HEK293T (cell line): ENCODE measurements at regions not wholly inside any gene's neighbourhood (a gene's known extent, or its start where the extent isn't known, plus 50 kb on each side); places are given as distances from the start of the nearest gene placed in this dataset.
"Not testable (repeated sequence)": the region's sequence is repeated elsewhere in the genome, so short reads cannot be mapped to it uniquely, and the experiment has no call there.

Experiments
- CTCF ChIA-PET: fragments of 350-600 bp; formaldehyde crosslinking; extraction: SDS; loops from one replicate; lab custom pipeline; 2021; ENCODE audit warnings: antibody characterized with exemption, inconsistent platforms; lab: Yijun Ruan, JAX
- POLR2A ChIA-PET: fragments of 350-600 bp; formaldehyde crosslinking; extraction: SDS; loops from one replicate; lab custom pipeline; 2020; ENCODE audit warnings: antibody characterized with exemption, inconsistent platforms; lab: Yijun Ruan, JAX
- DNase-seq: peaks from one replicate; pipeline ENCODE4 v3.0.0; 2012; ENCODE audit warnings: mixed read lengths; ENCODE audit errors: extremely low spot score
- ARNT ChIP-seq: fragments of 450-650 bp; IDR thresholded peaks from 2 replicates; pipeline ENCODE4 v1.6.1; 2017; ENCODE audit warnings: mild to moderate bottlenecking
- BHLHE40 ChIP-seq: fragments of 450-650 bp; IDR thresholded peaks from 2 replicates; pipeline ENCODE4 v1.6.1; 2016; ENCODE audit warnings: mild to moderate bottlenecking, moderate library complexity, borderline replicate concordance
- CTBP1 ChIP-seq: fragments of 450-650 bp; IDR thresholded peaks from 2 replicates; pipeline ENCODE4 v1.6.1; 2016; ENCODE audit warnings: borderline replicate concordance
- ELF4 ChIP-seq: fragments of 450-650 bp; IDR thresholded peaks from 2 replicates; pipeline ENCODE4 v1.6.1; 2017; ENCODE audit warnings: antibody characterized with exemption
- FOXA1 ChIP-seq: fragments of 450-650 bp; IDR thresholded peaks from 2 replicates; pipeline ENCODE4 v1.6.1; 2016; ENCODE audit warnings: mild to moderate bottlenecking
- FOXK2 ChIP-seq: fragments of 450-650 bp; IDR thresholded peaks from 2 replicates; pipeline ENCODE4 v1.6.1; 2016; ENCODE audit warnings: mild to moderate bottlenecking
- FOXM1 ChIP-seq: fragments of 450-650 bp; IDR thresholded peaks from 2 replicates; pipeline ENCODE4 v1.6.1; 2017; ENCODE audit warnings: mild to moderate bottlenecking, borderline replicate concordance
- HDGF ChIP-seq: fragments of 450-650 bp; IDR thresholded peaks from 2 replicates; pipeline ENCODE4 v1.6.1; 2017; ENCODE audit warnings: antibody characterized with exemption, borderline replicate concordance
- L3MBTL2 ChIP-seq: fragments of 450-650 bp; conservative IDR thresholded peaks from 2 replicates; pipeline ENCODE4 v1.6.1; 2016; ENCODE audit warnings: mild to moderate bottlenecking
- LEF1 ChIP-seq: fragments of 450-650 bp; IDR thresholded peaks from 2 replicates; pipeline ENCODE4 v1.6.1; 2017; ENCODE audit warnings: mild to moderate bottlenecking, borderline replicate concordance
- NFRKB ChIP-seq: fragments of 450-650 bp; IDR thresholded peaks from 2 replicates; pipeline ENCODE4 v1.6.1; 2016; ENCODE audit warnings: mild to moderate bottlenecking, moderate library complexity
- SP1 ChIP-seq: fragments of 450-650 bp; IDR thresholded peaks from 2 replicates; pipeline ENCODE4 v1.6.1; 2017
- SUZ12 ChIP-seq: fragments of 450-650 bp; IDR thresholded peaks from 2 replicates; pipeline ENCODE4 v1.6.1; 2016; ENCODE audit warnings: mild to moderate bottlenecking
- TARDBP ChIP-seq: fragments of 450-650 bp; IDR thresholded peaks from 2 replicates; pipeline ENCODE4 v1.6.1; 2016
- ZNF384 ChIP-seq: fragments of 450-650 bp; IDR thresholded peaks from 2 replicates; pipeline ENCODE4 v1.6.1; 2016
- TF ChIP-seq, protein P1 (sequence below): fragments of 450-650 bp; IDR thresholded peaks from 2 replicates; pipeline ENCODE4 v1.6.1; 2016

DNA sequence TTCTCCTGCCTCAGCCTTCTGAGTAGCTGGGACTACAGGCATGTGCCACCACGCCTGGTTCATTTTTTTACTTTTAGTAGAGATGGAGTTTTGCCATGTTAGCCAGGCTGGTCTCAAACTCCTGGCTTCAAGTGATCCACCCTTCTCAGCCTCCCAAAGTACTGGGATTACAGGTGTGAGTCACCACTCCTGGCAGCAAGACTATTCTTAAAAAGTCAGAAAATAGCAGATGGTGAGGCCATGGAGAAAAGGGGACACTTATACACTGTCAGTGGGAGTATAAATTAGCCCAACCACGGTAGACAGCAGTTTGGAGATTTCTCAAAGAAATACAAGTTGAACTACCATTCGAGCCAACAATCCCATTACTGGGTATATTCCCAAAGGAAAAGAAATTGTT lies 603.3 kb upstream of the TBL1XR1 start:
- ChIA-PET CTCF (no interaction called here), POLR2A (no interaction called here)
- no peak for DNase-seq
- no peak for TF ChIP-seq SP1
- TF ChIP-seq FOXK2: no peak

DNA sequence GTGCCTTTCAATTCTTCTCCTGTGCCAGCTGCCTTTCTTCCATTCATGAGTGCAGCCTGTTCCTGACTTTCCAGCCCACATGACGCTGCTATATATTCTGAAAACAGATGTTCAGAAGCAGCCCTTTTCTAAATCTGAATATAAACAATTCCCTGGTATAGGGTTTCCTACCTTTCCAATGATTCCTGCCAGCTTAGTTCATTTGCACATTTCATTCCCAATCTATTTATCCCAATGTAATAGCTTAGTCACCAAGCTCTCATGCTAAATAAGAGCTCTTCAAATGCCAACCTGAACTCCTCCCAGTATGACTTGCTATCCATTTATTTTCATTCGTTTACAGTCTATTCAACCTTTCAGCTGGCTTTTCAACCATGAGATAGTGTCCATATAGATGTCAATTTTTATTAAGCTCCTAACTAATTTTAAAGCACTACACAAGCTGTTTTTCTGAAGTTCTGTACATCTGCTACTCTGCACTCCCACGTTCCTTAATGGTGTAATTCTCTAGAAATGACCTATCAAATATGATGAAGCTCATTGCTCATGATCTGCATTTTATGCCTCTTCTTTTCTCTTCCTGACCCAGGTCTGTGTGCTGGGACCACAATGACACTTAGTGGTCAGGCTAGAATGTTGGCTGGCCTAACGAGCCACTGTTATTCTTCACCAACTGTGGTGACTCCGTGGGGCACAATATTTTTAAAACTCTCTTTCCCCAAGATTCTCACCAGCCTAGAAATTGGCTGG lies 605.0 kb upstream of the TBL1XR1 start:
- DNase-seq: no peak
- no peak for TF ChIP-seq ZNF384
- TF ChIP-seq LEF1: no peak
- no peak for TF ChIP-seq FOXA1
- no peak for TF ChIP-seq FOXK2
- no peak for TF ChIP-seq CTBP1
- TF ChIP-seq, protein P1, sequence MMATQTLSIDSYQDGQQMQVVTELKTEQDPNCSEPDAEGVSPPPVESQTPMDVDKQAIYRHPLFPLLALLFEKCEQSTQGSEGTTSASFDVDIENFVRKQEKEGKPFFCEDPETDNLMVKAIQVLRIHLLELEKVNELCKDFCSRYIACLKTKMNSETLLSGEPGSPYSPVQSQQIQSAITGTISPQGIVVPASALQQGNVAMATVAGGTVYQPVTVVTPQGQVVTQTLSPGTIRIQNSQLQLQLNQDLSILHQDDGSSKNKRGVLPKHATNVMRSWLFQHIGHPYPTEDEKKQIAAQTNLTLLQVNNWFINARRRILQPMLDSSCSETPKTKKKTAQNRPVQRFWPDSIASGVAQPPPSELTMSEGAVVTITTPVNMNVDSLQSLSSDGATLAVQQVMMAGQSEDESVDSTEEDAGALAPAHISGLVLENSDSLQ: no peak
- TF ChIP-seq HDGF: no peak
- no peak for TF ChIP-seq TARDBP
- TF ChIP-seq L3MBTL2: no peak
- TF ChIP-seq ELF4: no peak
- TF ChIP-seq BHLHE40: no peak
- TF ChIP-seq SP1: no peak
- no peak for TF ChIP-seq ARNT
- no peak for TF ChIP-seq NFRKB
- no peak for TF ChIP-seq SUZ12
- no peak for TF ChIP-seq FOXM1
- CTCF ChIA-PET: no interaction called here
- POLR2A ChIA-PET: no interaction called here

DNA sequence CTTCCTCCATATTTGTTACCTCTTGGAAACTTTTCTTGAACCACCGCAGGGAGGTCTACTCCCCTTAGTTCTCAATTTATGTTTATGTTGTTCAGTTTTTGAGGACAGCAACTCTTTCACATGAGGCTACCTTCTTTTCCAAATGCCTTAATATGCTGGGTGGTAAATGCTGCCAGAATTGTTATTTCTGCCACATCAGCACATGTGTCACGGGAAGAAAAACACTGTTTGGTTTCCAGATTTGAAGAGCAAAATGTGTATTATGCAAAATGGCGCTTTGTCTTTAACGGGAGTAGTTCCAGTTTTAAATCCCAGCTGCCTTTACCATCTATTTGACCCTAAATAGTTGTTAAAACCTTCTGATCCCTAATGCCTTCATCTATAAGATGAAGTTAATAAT lies 606.2 kb upstream of the TBL1XR1 start:
- TF ChIP-seq ZNF384: no peak
- TF ChIP-seq, protein P1: no peak
- TF ChIP-seq LEF1: no peak
- TF ChIP-seq FOXM1: no peak
- TF ChIP-seq HDGF: no peak
- no peak for TF ChIP-seq CTBP1
- TF ChIP-seq BHLHE40: no peak
- no peak for TF ChIP-seq SUZ12
- TF ChIP-seq FOXK2: no peak
- no peak for TF ChIP-seq ARNT
- no peak for TF ChIP-seq NFRKB
- no peak for DNase-seq
- CTCF ChIA-PET: interaction anchor here (0.6 kb wide), 1 partner anchor 287 kb away, joined by 3 read pairs; no protein-coding TSS in a partner anchor
- POLR2A ChIA-PET: no interaction called here

DNA sequence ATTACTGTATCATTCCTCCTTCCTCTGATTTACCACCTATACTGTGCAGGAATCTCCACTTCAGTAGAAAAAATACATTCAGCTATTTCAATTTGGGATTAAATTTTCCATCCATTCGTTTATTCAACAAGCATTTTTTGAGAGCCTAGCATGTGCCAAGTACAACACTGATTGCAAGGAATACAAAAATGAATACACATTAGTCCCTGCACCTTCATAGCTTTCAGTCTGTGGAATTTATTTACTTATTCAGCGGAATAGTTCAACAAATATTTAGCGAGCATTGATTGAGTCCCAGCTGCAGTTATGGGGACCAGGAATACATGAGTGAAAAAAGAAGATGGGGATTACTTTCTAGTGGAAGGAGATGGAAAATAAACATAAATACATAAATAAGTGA lies 606.8 kb upstream of the TBL1XR1 start:
- no peak for TF ChIP-seq ZNF384
- TF ChIP-seq HDGF: no peak
- TF ChIP-seq NFRKB: no peak
- no peak for TF ChIP-seq SUZ12
- TF ChIP-seq, protein P1: no peak
- TF ChIP-seq L3MBTL2: no peak
- no peak for TF ChIP-seq ELF4
- no peak for TF ChIP-seq LEF1
- TF ChIP-seq TARDBP: no peak
- TF ChIP-seq CTBP1: no peak
- TF ChIP-seq FOXM1: no peak
- TF ChIP-seq FOXK2: no peak
- TF ChIP-seq SP1: no peak
- no peak for TF ChIP-seq BHLHE40
- TF ChIP-seq ARNT: no peak
- POLR2A ChIA-PET: no interaction called here
- CTCF ChIA-PET: interaction anchor here (0.6 kb wide), 1 partner anchor 287 kb away, joined by 3 read pairs; no protein-coding TSS in a partner anchor
- DNase-seq: no peak

DNA sequence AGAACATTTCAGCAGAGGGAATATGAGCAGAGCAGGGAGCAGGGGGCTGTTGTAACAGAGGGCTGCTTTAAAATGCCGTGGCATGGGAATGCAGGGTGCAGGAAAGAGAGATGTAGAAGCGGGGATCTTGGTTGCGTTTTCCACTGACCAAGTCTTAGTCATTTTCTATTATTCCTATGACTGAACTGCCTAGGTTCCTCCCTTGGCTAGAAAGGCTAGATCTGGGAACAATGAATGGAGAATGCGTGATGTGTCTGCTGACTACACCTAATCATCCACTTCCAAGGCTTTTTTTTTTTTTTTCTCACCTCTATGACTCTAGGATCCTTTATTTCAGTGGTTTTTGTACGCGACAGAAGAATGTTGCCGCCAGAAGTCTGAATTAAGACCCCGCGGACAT lies 607.4 kb upstream of the TBL1XR1 start:
- ChIA-PET POLR2A (no interaction called here), CTCF (no interaction called here)
- DNase-seq: no peak
- TF ChIP-seq SUZ12: no peak
- TF ChIP-seq SP1: no peak
- no peak for TF ChIP-seq BHLHE40
- TF ChIP-seq NFRKB: no peak

DNA sequence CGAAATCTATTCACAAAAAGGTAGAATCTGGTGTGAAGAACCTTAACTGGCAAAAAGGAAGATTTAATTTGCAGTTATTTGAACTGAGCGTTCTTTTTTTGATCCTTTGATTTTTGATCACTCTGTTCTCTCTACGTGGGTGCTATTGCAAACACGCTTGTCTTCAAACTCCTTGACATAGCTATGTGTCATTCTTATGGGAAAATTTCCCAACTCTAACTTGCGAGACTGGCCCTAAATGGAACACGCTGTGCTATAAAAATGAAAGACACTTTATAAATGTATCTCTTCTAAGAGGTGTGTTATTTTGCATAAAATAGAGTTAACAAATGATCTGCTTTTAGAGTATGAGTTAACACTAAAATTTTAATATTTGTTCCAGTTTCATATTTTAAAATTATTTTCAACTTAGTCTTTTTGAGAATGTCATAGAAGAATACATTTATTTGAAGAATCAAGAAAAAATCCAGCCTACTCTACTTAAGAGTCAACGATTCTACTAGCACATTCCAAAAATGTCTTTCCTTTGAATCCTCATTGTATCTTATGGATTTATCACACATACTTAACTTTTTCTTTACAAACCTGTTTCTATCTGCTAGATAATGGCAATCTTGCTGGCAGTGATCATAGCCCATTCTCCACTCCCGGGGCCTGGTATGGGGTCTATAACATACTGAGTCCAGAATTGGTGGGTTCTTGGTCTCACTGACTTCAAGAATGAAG lies 610.0 kb upstream of the TBL1XR1 start:
- DNase-seq: no peak
- CTCF ChIA-PET: no interaction called here
- no peak for TF ChIP-seq ZNF384
- TF ChIP-seq FOXM1: no peak
- TF ChIP-seq FOXA1: no peak
- no peak for TF ChIP-seq FOXK2
- TF ChIP-seq TARDBP: no peak
- POLR2A ChIA-PET: no interaction called here

DNA sequence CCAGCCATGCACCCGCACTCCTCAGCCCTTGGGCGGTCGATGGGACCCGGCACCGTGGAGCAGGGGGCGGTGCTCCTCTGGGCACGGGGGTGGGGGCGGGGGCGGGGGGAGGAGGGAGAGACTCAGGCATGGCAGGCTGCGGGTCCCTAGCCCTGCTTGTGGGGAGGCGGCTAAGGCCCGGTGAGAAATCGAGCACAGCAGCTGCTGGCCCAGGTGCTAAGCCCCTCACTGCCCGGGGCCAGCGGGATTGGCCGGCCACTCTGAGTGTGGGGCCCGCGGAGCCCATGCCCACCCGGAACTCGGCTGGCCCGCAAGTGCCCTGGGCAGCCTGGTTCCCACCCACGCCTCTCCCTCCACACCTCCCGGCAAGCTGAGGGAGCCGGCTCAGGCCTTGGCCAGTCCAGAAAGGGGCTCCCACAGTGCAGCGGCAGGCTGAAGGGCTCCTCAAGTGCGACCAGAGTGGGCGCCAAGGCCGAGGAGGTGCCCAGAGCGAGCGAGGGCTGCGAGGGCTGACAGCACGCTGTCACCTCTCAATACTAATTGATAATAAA lies 611.7 kb upstream of the TBL1XR1 start:
- CTCF ChIA-PET, POLR2A ChIA-PET, DNase-seq: not testable (repeated sequence)
